ENCODE measurements at regions not wholly inside any gene's neighbourhood (a gene's known extent, or its start where the extent isn't known, plus 50 kb on each side); places are given as distances from the start of the nearest gene placed in this dataset.

- TF ChIP-seq EP300 (IDR thresholded peaks at IDR 0.05) (no peak), POLR2A (IDR thresholded peaks at IDR 0.05) (no peak)
- TF ChIP-seq, protein P1, sequence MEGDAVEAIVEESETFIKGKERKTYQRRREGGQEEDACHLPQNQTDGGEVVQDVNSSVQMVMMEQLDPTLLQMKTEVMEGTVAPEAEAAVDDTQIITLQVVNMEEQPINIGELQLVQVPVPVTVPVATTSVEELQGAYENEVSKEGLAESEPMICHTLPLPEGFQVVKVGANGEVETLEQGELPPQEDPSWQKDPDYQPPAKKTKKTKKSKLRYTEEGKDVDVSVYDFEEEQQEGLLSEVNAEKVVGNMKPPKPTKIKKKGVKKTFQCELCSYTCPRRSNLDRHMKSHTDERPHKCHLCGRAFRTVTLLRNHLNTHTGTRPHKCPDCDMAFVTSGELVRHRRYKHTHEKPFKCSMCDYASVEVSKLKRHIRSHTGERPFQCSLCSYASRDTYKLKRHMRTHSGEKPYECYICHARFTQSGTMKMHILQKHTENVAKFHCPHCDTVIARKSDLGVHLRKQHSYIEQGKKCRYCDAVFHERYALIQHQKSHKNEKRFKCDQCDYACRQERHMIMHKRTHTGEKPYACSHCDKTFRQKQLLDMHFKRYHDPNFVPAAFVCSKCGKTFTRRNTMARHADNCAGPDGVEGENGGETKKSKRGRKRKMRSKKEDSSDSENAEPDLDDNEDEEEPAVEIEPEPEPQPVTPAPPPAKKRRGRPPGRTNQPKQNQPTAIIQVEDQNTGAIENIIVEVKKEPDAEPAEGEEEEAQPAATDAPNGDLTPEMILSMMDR (IDR thresholded peaks at IDR 0.05), result no peak
Measured at GRCh38 chr4:127578967-127579366, 53.8 kb upstream of the INTU start.
